ENCODE measurements at regions not wholly inside any gene's neighbourhood (a gene's known extent, or its start where the extent isn't known, plus 50 kb on each side); places are given as distances from the start of the nearest gene placed in this dataset.

DNA sequence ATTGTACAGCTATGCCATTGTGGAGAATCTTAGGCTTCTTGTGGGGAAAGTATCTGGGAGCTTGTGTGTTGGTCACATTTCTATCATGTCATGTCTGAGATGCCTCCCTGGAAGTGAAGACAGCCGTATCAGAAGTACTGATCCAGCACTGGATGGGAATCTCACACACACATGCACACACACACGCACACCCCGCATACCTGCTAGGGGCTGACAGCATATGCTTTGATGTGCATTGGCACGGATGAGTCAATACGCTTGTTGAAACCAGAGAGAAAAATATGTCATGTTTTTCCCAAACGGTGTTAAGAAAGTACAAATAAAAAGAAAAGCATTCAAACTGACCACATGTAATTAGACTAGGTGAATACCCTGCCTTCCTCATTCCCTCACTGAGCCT, 260.8 kb downstream of the KTN1 start:
- TF ChIP-seq, protein P1, sequence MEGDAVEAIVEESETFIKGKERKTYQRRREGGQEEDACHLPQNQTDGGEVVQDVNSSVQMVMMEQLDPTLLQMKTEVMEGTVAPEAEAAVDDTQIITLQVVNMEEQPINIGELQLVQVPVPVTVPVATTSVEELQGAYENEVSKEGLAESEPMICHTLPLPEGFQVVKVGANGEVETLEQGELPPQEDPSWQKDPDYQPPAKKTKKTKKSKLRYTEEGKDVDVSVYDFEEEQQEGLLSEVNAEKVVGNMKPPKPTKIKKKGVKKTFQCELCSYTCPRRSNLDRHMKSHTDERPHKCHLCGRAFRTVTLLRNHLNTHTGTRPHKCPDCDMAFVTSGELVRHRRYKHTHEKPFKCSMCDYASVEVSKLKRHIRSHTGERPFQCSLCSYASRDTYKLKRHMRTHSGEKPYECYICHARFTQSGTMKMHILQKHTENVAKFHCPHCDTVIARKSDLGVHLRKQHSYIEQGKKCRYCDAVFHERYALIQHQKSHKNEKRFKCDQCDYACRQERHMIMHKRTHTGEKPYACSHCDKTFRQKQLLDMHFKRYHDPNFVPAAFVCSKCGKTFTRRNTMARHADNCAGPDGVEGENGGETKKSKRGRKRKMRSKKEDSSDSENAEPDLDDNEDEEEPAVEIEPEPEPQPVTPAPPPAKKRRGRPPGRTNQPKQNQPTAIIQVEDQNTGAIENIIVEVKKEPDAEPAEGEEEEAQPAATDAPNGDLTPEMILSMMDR (IDR thresholded peaks at IDR 0.05; ENCODE audit: borderline replicate concordance, extremely low read depth, low read length, poor library complexity, severe bottlenecking): no peak
- TF ChIP-seq EZH2 (IDR thresholded peaks at IDR 0.05; ENCODE audit: borderline replicate concordance, low read depth, low read length, severe bottlenecking): no peak

Measured in DND-41 (cell line).